PC-9 (cell line): ENCODE measurements at regions not wholly inside any gene's neighbourhood (a gene's known extent, or its start where the extent isn't known, plus 50 kb on each side); places are given as distances from the start of the nearest gene placed in this dataset.

ENCODE experiments used
- BruUV-seq: library from RNA; stranded (reverse); fragments of 400-500 nt; replicated peaks from 2 replicates; lab custom pipeline; 2021; lab: Mats Ljungman, UMichigan
- CTCF ChIA-PET: fragments of 300-600 bp; sonication (Branson Sonifier 250); formaldehyde crosslinking; loops from one replicate; lab custom pipeline; 2022; ENCODE audit warnings: antibody characterized with exemption; lab: Charles Lee
- POLR2A ChIA-PET: fragments of 300-600 bp; sonication (Branson Sonifier 250); formaldehyde crosslinking; loops from one replicate; lab custom pipeline; 2022; ENCODE audit warnings: antibody characterized with exemption; ENCODE audit not compliant: unreplicated experiment; lab: Charles Lee
- DNase-seq, 2 experiments: peaks; one replicate each; pipeline versions ENCODE4 v3.0.0 to v3.0.0-alpha.2; 2015 to 2022; ENCODE audit warnings: mixed read lengths in 1 of 2
- H2AFZ ChIP-seq: fragments of 200-600 bp; sonication (generic); 2 replicates; pipeline ENCODE4 v1.8.1; 2017; ENCODE audit warnings: antibody characterized with exemption
- H3F3A ChIP-seq: fragments of 200-600 bp; sonication (generic); 2 replicates; pipeline ENCODE4 v1.8.1; 2017; ENCODE audit warnings: antibody characterized with exemption, mild to moderate bottlenecking, low read depth; ENCODE audit not compliant: insufficient read depth
- H3K27ac ChIP-seq: fragments of 200-600 bp; sonication (generic); 2 replicates; pipeline ENCODE4 v1.6.1; 2016; ENCODE audit warnings: mixed run types
- H3K27me3 ChIP-seq: fragments of 200-600 bp; sonication (generic); 2 replicates; pipeline ENCODE4 v1.6.1; 2016; ENCODE audit warnings: low read depth, mixed run types; ENCODE audit not compliant: insufficient read depth
- H3K36me3 ChIP-seq: fragments of 200-600 bp; sonication (generic); 2 replicates; pipeline ENCODE4 v1.6.1; 2016; ENCODE audit warnings: low read depth, mixed run types
- H3K4me1 ChIP-seq: fragments of 200-600 bp; sonication (generic); replicated peaks from 2 replicates; pipeline ENCODE4 v1.6.1; 2016; ENCODE audit warnings: mixed run types; ENCODE audit not compliant: insufficient read depth
- H3K4me2 ChIP-seq: fragments of 200-600 bp; sonication (generic); 2 replicates; pipeline ENCODE4 v1.6.1; 2017; ENCODE audit warnings: mixed run types
- H3K4me3 ChIP-seq: fragments of 200-600 bp; sonication (generic); 2 replicates; pipeline ENCODE4 v1.6.1; 2016; ENCODE audit warnings: mixed run types
- H3K79me2 ChIP-seq: fragments of 200-600 bp; sonication (generic); 2 replicates; pipeline ENCODE4 v1.6.1; 2017; ENCODE audit warnings: low read depth, mixed run types
- H3K9me2 ChIP-seq: fragments of 200-600 bp; sonication (generic); 2 replicates; pipeline ENCODE4 v1.8.1; 2017; ENCODE audit warnings: mild to moderate bottlenecking; ENCODE audit not compliant: insufficient read depth
- H3K9me3 ChIP-seq: fragments of 200-600 bp; sonication (generic); 2 replicates; pipeline ENCODE4 v1.8.1; 2016; ENCODE audit warnings: low read depth; ENCODE audit not compliant: insufficient read depth
- H4K20me1 ChIP-seq: fragments of 200-600 bp; sonication (generic); 2 replicates; pipeline ENCODE4 v1.8.1; 2017; ENCODE audit not compliant: insufficient read depth
- EZH2 ChIP-seq: fragments of 200-600 bp; sonication (generic); IDR thresholded peaks from 2 replicates; pipeline ENCODE4 v1.8.0; 2017; ENCODE audit warnings: antibody characterized with exemption, low read depth
- intact Hi-C: fragments of 100-400 bp; cut with micrococcal nuclease; formaldehyde crosslinking; loops from one replicate; pipeline ENCODE4 v1.10.0; 2022; ENCODE audit not compliant: unreplicated experiment
- TF ChIP-seq, protein P1 (sequence below): fragments of 200-600 bp; sonication (generic); conservative IDR thresholded peaks from 2 replicates; pipeline ENCODE4 v1.6.1; 2017; ENCODE audit warnings: mixed run types, antibody characterized with exemption, mild to moderate bottlenecking, moderate library complexity

DNA sequence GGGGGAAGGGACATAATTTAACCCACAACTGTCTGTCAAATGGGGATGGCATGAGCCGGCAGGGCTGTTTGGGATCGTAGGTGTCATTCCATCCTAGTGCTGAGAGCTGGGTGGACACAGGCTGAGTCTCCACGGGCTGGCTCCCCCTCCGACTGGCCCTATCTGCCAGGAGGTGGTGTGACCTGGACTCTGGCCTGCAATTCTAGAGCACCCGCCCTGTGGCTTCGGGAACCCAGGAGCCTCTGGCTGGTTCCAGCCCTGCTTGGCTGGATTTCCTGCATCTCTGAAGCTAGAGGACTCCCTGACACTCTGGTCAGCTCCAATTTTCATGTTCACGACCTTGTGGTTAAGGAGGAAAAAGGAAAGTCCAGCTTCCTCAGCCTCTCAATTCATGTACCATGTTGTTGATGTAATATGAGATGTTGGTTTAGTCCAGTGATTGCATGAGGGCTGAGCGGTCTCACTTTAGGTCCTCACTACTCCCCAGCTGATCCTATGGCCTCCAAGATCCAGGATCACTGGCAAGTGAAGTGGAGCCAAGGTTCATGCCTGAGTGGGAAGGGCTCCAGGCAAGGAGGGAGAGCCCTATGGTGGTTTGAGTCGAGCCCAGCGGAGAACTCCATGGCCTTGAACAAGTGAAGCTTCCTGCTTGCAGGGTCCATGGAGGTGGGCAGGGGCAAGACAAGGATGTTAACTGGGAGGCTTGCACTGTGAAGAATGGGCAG is 169.1 kb downstream of the NDUFA10 start:
- DNase-seq: no peak
- H3K27me3 ChIP-seq: peaks cover 85% of the 10 kb centered on the region
- no peaks in the 10 kb centered on the region for H3K79me2 ChIP-seq
- no TSS peak for BruUV-seq
- no peak overlapping the region for H2AFZ ChIP-seq
- ChIA-PET POLR2A (interaction anchor here (0.6 kb wide), 1 partner anchor 295 kb away, joined by 7 read pairs; no protein-coding TSS in a partner anchor), CTCF (no interaction called here)
- no peak overlapping the region for H3K4me2 ChIP-seq
- no peaks in the 10 kb centered on the region for H4K20me1 ChIP-seq
- no peak overlapping the region for H3K27ac ChIP-seq
- H3K36me3 ChIP-seq: no peaks in the 10 kb centered on the region
- H3F3A ChIP-seq: no peaks in the 10 kb centered on the region
- intact Hi-C loops: no loop called here
- no peaks in the 10 kb centered on the region for H3K9me3 ChIP-seq
- H3K9me2 ChIP-seq: no peaks in the 10 kb centered on the region
- no peak for TF ChIP-seq EZH2
- TF ChIP-seq, protein P1, sequence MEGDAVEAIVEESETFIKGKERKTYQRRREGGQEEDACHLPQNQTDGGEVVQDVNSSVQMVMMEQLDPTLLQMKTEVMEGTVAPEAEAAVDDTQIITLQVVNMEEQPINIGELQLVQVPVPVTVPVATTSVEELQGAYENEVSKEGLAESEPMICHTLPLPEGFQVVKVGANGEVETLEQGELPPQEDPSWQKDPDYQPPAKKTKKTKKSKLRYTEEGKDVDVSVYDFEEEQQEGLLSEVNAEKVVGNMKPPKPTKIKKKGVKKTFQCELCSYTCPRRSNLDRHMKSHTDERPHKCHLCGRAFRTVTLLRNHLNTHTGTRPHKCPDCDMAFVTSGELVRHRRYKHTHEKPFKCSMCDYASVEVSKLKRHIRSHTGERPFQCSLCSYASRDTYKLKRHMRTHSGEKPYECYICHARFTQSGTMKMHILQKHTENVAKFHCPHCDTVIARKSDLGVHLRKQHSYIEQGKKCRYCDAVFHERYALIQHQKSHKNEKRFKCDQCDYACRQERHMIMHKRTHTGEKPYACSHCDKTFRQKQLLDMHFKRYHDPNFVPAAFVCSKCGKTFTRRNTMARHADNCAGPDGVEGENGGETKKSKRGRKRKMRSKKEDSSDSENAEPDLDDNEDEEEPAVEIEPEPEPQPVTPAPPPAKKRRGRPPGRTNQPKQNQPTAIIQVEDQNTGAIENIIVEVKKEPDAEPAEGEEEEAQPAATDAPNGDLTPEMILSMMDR: no peak
- no peak overlapping the region for H3K4me3 ChIP-seq
- H3K4me1 ChIP-seq: no peaks in the 10 kb centered on the region

DNA sequence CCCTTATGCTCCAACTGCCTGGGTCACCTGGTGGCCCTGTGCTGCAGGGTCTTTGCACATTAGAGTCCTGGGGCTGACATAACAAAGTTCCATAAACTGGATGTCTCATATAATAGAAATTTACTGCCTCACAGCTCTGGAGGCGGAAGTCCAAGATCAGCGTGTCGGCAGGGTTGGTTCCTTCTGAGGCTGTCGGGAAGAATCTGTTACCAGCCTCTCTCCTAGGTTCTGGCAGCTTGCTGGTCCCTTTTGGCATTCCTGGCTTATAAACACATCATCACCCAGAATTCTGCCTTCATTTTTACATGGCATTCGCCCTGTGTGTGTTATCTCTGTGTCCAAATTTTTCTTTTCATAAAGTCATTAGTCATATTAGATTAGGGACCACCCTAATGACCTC is 170.5 kb downstream of the NDUFA10 start:
- CTCF ChIA-PET: no interaction called here

DNA sequence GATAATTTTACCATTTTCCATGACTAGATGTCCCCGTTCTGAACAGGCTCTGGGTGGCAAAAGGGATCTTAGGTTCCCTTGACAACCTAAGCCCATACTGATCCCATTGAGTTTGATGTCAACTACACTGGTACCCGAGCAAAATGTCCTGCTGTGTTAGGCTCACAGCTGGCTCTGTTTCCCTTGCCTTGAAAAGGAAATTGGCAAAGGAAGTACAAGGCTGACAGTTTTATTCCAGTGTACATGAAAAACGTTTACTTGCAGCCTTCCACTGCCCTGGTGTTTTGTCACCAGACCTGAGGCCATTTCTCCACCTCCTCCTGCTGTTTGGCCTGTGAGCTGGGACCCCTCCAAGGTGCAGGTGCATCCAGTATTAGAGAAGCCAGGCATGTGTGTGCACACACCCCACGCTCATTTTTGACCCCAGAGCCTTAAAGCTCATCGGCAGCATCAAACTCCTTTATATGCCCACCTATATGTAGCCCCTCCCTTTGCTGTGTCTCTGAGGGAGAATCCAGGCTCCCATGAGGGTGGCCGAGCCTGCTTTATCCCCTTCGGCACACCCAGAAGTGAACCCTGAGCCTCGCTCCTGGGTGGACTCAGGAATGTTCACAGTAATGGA is 171.3 kb downstream of the NDUFA10 start:
- ChIA-PET CTCF (no interaction called here), POLR2A (no interaction called here)
- Histone ChIP-seq H3K36me3 (no peaks in the 10 kb centered on the region), H3K4me2 (no peak overlapping the region), H3F3A (no peaks in the 10 kb centered on the region), H3K9me3 (no peaks in the 10 kb centered on the region), H3K4me3 (no peak overlapping the region), H2AFZ (no peak overlapping the region), H3K9me2 (no peaks in the 10 kb centered on the region), H3K27me3 (peaks cover 85% of the 10 kb centered on the region), H3K79me2 (no peaks in the 10 kb centered on the region), H3K27ac (no peak overlapping the region), H4K20me1 (no peaks in the 10 kb centered on the region), H3K4me1 (no peaks in the 10 kb centered on the region)
- no peak for DNase-seq
- intact Hi-C loops: no loop called here
- no TSS peak for BruUV-seq
- no peak for TF ChIP-seq EZH2
- TF ChIP-seq, protein P1: no peak

More for the DNA sequence above, 170.5 kb downstream of the NDUFA10 start:
- no peaks in the 10 kb centered on the region for H3K9me2 ChIP-seq
- DNase-seq: no peak
- no peak overlapping the region for H3K4me3 ChIP-seq
- TF ChIP-seq EZH2: no peak
- TF ChIP-seq, protein P1: no peak
- peaks cover 86% of the 10 kb centered on the region for H3K27me3 ChIP-seq
- no peaks in the 10 kb centered on the region for H3K36me3 ChIP-seq
- H3K79me2 ChIP-seq: no peaks in the 10 kb centered on the region
- no peaks in the 10 kb centered on the region for H3K4me1 ChIP-seq
- POLR2A ChIA-PET: no interaction called here
- H3K9me3 ChIP-seq: no peaks in the 10 kb centered on the region
- H3K27ac ChIP-seq: no peak overlapping the region
- intact Hi-C loops: no loop called here
- no TSS peak for BruUV-seq
- H4K20me1 ChIP-seq: no peaks in the 10 kb centered on the region
- H3K4me2 ChIP-seq: no peak overlapping the region
- no peaks in the 10 kb centered on the region for H3F3A ChIP-seq
- no peak overlapping the region for H2AFZ ChIP-seq
